Muscle of leg (tissue), 3 donors: ENCODE measurements at regions not wholly inside any gene's neighbourhood (a gene's known extent, or its start where the extent isn't known, plus 50 kb on each side); places are given as distances from the start of the nearest gene placed in this dataset.
"Not testable (repeated sequence)": the region's sequence is repeated elsewhere in the genome, so short reads cannot be mapped to it uniquely, and the experiment has no call there.

Experiments used
- DNase-seq: peaks from one replicate; pipeline ENCODE4 v3.0.0; 2013
- H3K27ac ChIP-seq: one replicate; pipeline ENCODE4 v1.5.1; 2013; ENCODE audit warnings: mild to moderate bottlenecking, low read length, control low read depth
- H3K27me3 ChIP-seq: one replicate; pipeline ENCODE4 v1.6.1; 2013; ENCODE audit warnings: low read length; ENCODE audit not compliant: control insufficient read depth, insufficient read depth
- H3K36me3 ChIP-seq: one replicate; pipeline ENCODE4 v1.6.1; 2013; ENCODE audit warnings: low read length; ENCODE audit not compliant: control insufficient read depth, insufficient read depth
- H3K4me1 ChIP-seq: one replicate; pipeline ENCODE4 v1.6.1; 2013; ENCODE audit warnings: low read length; ENCODE audit not compliant: control insufficient read depth, insufficient read depth
- H3K4me3 ChIP-seq: one replicate; pipeline ENCODE4 v1.5.1; 2013; ENCODE audit warnings: low read length, control low read depth
- H3K9me3 ChIP-seq: replicated peaks from 2 replicates; pipeline ENCODE4 v1.6.1; 2013; ENCODE audit warnings: low read depth, low read length; ENCODE audit not compliant: control insufficient read depth
- WGBS: methylation state at CpG from one replicate; pipeline ENCODE4 v1.1.5; 2013; ENCODE audit warnings: missing lambda C conversion rate; ENCODE audit not compliant: insufficient coverage; 5-methylcytosine and 5-hydroxymethylcytosine counted together

- no peak overlapping the region for H3K4me3 ChIP-seq
- WGBS: no CpG with 5 or more reads among the region's 5 CpGs
- peak; percentile 53 for DNase-seq
- no peak overlapping the region for H3K27ac ChIP-seq
- no peaks in the 10 kb centered on the region for H3K4me1 ChIP-seq
- H3K27me3 ChIP-seq: no peaks in the 10 kb centered on the region
- H3K36me3 ChIP-seq: no peaks in the 10 kb centered on the region
- H3K9me3 ChIP-seq: peaks cover 7% of the 10 kb centered on the region
Measured at GRCh38 chr20:52012079-52012478, 179.5 kb downstream of the ZFP64 start.

- Histone ChIP-seq H3K4me1 (no peaks in the 10 kb centered on the region), H3K27me3 (no peaks in the 10 kb centered on the region), H3K36me3 (no peaks in the 10 kb centered on the region), H3K9me3 (peaks cover 7% of the 10 kb centered on the region), H3K27ac (no peak overlapping the region), H3K4me3 (no peak overlapping the region)
- WGBS: no CpG with 5 or more reads among the region's 3 CpGs
- DNase-seq: no peak
Measured at GRCh38 chr20:52011093-52011492, 180.5 kb downstream of the ZFP64 start.

- WGBS: 52% methylated on average over 6 of the region's 11 CpGs
- H3K36me3 ChIP-seq: no peaks in the 10 kb centered on the region
- H3K27me3 ChIP-seq: no peaks in the 10 kb centered on the region
- H3K9me3 ChIP-seq: peaks cover 7% of the 10 kb centered on the region
- H3K4me1 ChIP-seq: no peaks in the 10 kb centered on the region
- no peak overlapping the region for H3K4me3 ChIP-seq
- DNase-seq: no peak
- no peak overlapping the region for H3K27ac ChIP-seq
Measured at GRCh38 chr20:52010541-52010940, 181.0 kb downstream of the ZFP64 start.

- H3K27me3 ChIP-seq: no peaks in the 10 kb centered on the region
- no peaks in the 10 kb centered on the region for H3K4me1 ChIP-seq
- no peak overlapping the region for H3K4me3 ChIP-seq
- WGBS: 94% methylated on average over 3 of the region's 6 CpGs
- peaks cover 7% of the 10 kb centered on the region for H3K9me3 ChIP-seq
- no peak overlapping the region for H3K27ac ChIP-seq
- no peak for DNase-seq
- H3K36me3 ChIP-seq: no peaks in the 10 kb centered on the region
Measured at GRCh38 chr20:52008874-52009273, 182.7 kb downstream of the ZFP64 start.

GRCh38 chr20:52004715-52005114, 186.9 kb downstream of the ZFP64 start:
- H3K9me3 ChIP-seq: no peaks in the 10 kb centered on the region

GRCh38 chr20:52004018-52004417, 187.6 kb downstream of the ZFP64 start:
- DNase-seq: no peak
- H3K4me3 ChIP-seq: no peak overlapping the region
- no peaks in the 10 kb centered on the region for H3K36me3 ChIP-seq
- H3K9me3 ChIP-seq: no peaks in the 10 kb centered on the region
- H3K27me3 ChIP-seq: no peaks in the 10 kb centered on the region
- WGBS: 68% methylated on average over 2 of the region's 5 CpGs
- H3K4me1 ChIP-seq: no peaks in the 10 kb centered on the region
- no peak overlapping the region for H3K27ac ChIP-seq

More at GRCh38 chr20:52004715-52005114, 186.9 kb downstream of the ZFP64 start:
- Histone ChIP-seq H3K36me3 (no peaks in the 10 kb centered on the region), H3K27me3 (no peaks in the 10 kb centered on the region), H3K4me3 (no peak overlapping the region), H3K4me1 (no peaks in the 10 kb centered on the region), H3K27ac (no peak overlapping the region)
- 40% methylated on average over 1 of the region's 3 CpGs for WGBS
- peak; percentile 26 for DNase-seq

- no peak overlapping the region for H3K27ac ChIP-seq
- no peak for DNase-seq
- H3K36me3 ChIP-seq: no peaks in the 10 kb centered on the region
- no peaks in the 10 kb centered on the region for H3K9me3 ChIP-seq
- no peaks in the 10 kb centered on the region for H3K27me3 ChIP-seq
- no CpG with 5 or more reads among the region's 5 CpGs for WGBS
- no peaks in the 10 kb centered on the region for H3K4me1 ChIP-seq
- no peak overlapping the region for H3K4me3 ChIP-seq
Measured at GRCh38 chr20:52003415-52003814, 188.2 kb downstream of the ZFP64 start.

- Histone ChIP-seq H3K4me1 (no peaks in the 10 kb centered on the region), H3K4me3 (no peak overlapping the region), H3K27me3 (no peaks in the 10 kb centered on the region), H3K9me3 (no peaks in the 10 kb centered on the region), H3K36me3 (no peaks in the 10 kb centered on the region), H3K27ac (no peak overlapping the region)
- WGBS: 20% methylated on average over 1 of the region's 8 CpGs
- peak; percentile 17 for DNase-seq
Measured at GRCh38 chr20:52001999-52002666, 189.4 kb downstream of the ZFP64 start.

- H3K9me3 ChIP-seq, DNase-seq, H3K4me1 ChIP-seq, H3K27ac ChIP-seq, H3K4me3 ChIP-seq, H3K27me3 ChIP-seq, H3K36me3 ChIP-seq: not testable (repeated sequence)
- WGBS: no CpG with 5 or more reads among the region's 4 CpGs
Measured at GRCh38 chr20:51997281-51997936, 194.2 kb downstream of the ZFP64 start.

GRCh38 chr20:51995551-51995951, 193.2 kb upstream of the SALL4 start:
- WGBS: no CpG with 5 or more reads among the region's 3 CpGs
- DNase-seq: peak; percentile 17
- Histone ChIP-seq H3K9me3 (no peaks in the 10 kb centered on the region), H3K4me1 (no peaks in the 10 kb centered on the region), H3K4me3 (no peak overlapping the region), H3K36me3 (no peaks in the 10 kb centered on the region), H3K27me3 (no peaks in the 10 kb centered on the region), H3K27ac (no peak overlapping the region)
